Hematopoietic multipotent progenitor cell treated with erythropoietin and hydrocortisone succinate and interleukin-3 and kit ligand, for 17 days (in vitro differentiated cells): ENCODE measurements at regions not wholly inside any gene's neighbourhood (a gene's known extent, or its start where the extent isn't known, plus 50 kb on each side); places are given as distances from the start of the nearest gene placed in this dataset.
"Not testable (repeated sequence)": the region's sequence is repeated elsewhere in the genome, so short reads cannot be mapped to it uniquely, and the experiment has no call there.

ENCODE experiments used
- DNase-seq: peaks from one replicate; pipeline ENCODE4 v3.0.0-alpha.2; 2015; ENCODE audit warnings: low spot score

DNA sequence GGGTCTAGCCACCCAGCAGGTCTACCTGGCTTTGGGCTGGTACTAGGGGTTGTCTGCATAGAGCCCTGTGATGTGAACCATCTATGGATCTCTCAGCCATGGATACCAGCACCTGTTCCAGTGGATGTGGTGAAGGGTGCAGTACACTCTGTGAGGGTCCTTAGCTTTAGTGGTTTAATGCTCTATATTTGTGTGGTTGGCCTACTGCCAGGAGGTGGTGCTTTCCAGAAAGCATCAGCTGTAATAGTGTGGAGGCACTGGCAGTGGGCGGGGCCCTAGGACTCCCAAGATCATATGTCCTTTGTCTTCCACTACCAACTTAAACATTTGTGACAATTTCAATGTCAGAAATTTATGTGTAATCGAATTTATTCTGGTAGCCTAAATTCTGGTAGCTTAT is 1065.1 kb downstream of the RPIA start:
- not testable (repeated sequence) for DNase-seq

DNA sequence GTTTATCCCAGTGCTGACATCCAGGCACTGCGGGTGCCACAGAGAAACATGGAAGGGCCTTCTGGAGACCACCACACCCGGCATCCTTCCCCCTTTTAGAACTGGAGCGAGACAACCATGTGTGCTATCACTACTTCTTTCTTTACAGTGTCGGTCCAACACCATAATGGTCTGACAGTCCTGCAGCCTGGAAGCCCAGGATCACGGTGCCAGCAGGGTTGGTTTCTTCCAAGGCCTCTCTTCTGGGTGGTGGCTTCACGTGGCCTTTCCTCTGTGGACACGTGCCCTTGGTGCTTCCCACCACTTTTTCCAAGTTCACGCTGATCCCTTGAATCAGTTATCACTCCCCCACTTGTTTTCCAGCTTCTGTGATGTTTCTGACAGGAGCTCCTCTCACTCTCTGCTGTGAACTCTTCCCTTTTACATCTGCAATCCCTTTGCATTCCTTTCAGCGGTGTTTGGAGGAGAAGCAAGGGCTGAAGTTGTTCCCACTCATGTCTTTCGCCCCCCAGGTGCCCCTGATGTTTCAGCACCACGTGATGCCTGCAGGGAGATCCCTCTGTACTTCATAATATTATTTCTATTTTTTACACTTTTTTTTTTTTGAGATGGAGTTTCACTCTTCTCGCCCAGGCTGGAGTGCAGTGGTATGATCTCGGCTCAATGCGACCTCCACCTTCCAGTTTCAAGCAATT is 1067.0 kb downstream of the RPIA start:
- not testable (repeated sequence) for DNase-seq

DNA sequence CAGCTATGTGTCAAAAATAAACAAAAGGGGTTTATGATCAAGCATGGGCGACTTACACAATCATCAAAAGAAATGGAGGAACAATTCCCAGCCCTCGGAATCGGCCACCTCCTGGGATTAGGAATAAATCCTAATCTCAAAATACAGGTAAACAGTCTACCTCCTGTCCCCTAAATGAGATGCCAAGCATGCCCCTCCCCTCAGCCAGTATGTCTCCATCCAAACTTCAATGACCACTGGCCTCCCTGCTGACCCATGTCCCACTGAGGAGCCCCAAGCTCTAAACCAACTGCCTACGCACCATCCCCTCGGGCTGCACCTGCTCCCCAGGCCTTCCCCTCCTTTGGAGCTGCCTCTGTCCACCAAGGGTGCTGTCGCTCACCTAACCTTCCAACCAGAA is 1069.3 kb downstream of the RPIA start:
- DNase-seq: not testable (repeated sequence)

DNA sequence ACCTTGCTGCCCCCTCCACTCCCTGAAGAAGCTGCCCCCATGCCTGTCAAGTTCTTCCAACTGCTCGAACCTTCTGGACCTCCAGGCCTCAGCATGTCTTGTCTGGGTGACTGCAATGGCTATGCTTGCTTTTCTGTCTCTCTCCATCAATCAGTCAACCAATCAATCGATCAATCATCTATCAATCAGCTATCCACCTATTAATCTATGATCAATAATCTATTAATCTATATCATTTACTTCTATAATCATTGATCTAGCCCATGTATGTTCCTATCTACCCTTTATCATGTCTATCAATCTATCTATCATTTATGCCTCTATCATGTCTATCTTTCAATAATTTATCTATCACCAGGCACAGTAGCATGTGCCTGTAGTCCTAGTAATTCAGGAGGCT is 1069.7 kb downstream of the RPIA start:
- DNase-seq: not testable (repeated sequence)

DNA sequence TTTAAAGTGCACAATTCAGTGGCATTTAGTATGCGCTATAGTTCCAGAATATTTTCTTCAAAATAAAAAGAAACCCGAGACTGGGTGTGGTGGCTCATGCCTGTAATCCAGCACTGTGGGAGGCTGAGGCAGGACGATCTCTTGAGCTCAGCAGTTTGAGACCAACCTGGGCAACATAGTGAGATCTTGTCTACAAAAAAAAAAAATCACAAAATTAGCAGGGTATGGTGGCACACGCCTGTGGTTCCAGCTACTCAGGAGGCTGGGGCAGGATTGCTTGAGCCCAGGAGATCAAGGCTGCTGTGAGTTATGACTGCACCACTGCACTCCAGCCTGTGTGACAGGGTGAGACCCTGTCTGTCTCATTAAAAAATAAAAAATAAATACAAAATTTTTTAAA is 1070.4 kb downstream of the RPIA start:
- not testable (repeated sequence) for DNase-seq

DNA sequence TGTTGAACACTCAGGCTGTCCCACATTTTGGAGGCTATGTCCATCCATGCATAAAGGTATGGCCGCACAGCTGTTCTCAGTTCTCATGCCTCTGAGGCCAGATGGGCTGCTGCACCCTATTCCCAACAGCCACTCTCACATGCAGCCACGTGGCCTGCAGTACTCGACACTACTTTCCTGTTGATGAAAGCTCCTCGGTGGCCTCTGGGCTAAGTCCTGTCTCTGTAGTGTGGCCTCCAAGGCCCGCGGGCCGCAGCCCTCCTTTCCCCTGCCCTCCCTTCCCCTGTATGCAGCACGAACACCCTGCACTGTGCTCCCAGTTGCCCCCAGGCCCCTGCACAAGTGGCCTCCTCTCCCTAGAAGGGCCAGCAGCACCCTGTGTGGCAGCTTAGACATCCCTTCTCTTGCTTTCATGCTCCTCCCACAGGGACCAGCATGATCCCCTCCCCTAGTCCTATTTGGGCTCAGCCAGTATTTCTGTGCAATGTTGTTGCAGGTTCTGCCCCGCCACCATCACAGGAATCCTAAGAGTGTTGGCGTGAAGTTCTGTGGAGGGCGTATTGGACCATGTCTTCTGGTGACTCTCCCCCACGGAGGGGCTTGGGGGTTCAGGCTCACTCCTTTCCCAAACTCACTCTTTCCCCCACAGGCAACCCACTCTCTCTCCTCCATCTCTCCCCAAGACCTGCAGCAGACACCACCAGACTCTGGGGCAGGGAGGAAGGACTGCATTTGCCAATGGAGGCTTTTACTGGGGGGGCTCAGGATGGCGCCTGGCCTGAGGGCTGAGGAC is 1071.2 kb downstream of the RPIA start:
- DNase-seq: not testable (repeated sequence)

DNA sequence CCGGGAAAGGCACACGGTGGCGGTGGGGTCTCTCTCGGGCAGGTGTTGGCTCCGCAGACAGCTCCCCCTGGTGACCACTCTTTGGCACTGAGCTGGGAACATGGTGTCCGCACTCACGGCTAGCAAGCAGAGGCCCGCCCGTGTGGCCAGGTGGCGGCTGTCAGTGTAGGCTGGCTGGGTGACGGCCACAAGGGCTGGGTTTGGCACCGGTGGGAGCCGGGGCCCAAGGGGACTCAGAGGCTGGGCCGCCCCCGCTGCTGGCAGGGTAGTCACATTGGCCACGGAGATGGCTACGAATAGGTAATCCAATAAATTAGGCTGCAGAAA is 1071.7 kb downstream of the RPIA start:
- DNase-seq: no peak

DNA sequence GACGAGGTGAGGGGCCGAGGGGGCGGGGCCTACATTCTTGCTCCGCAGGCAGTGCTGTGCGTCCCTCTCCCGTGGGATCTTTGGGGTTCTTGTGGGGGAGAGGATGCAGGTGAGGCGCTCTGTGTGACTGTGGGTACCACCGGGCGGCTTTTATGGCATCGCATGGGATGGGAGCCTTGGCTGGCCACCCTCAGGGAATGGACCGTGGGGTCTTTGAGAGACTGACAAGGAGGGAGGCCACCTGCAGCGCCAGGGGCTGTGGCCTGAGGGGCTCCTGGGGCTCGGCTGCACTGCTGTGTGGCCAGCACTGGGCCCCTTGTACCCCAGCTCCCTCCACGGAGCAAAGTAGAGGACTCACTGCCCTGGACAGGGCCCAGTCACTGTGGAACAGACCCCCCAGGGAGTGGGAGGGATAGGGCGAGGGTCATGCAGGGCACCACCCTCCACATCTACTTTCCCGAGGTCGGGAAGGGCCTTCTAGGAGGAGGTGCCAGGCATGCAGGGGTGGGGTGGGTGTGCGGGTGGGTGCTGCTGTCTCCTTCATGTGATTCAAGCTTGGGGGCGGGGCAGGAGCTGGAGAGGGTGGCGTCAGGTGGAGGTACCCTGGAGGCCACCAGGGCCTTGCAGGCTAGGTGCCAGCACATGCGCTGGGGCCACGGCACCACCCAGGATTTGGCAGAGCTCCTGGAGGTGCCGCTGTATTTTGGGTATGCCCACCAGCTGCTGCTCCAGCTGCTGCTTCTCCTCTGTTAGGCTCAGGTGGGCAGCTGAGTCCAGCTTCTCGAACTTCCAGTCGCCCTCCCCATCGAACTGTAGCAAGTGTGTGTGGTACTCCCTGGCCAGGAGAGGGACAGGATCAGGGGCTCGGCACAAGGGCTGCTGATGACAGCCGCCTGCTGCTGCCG is 1072.4 kb downstream of the RPIA start:
- no peak for DNase-seq

DNA sequence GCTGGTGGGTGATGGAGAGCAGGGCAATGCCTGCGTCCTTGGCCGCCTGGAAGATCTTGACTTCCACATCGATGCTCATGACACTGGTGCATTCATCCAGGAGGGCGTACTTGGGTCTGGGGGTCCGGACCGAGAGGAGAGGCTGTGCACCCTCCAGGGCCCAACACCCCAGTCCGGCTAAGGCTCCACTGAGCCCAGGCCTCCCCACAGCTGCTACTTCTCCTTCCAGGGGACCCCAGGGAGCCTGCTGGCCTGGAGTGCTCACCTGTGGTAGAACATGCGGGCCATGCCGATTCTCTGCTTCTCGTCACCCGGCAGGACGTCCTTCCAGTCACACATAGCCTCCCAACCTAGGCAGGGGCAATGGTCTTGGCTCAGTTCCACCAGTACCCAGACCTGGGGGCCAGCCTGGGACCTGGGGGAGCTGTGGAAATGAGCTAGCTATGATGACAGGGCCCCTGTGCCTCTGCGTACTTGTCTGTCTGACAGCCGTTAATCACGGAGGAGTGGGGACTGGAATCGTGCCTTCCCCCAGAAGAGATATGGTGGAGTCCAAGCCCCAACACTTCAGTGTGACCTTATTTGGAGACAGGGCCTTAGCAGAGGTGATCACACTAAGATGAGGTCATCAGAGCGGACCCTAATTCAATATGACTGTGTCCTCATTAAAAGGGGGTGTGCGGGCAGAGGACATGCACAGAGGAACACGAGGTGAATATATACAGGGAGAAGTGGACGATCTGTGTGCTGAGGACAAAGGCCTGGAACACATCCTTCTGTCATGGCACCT is 1073.3 kb downstream of the RPIA start:
- not testable (repeated sequence) for DNase-seq

DNA sequence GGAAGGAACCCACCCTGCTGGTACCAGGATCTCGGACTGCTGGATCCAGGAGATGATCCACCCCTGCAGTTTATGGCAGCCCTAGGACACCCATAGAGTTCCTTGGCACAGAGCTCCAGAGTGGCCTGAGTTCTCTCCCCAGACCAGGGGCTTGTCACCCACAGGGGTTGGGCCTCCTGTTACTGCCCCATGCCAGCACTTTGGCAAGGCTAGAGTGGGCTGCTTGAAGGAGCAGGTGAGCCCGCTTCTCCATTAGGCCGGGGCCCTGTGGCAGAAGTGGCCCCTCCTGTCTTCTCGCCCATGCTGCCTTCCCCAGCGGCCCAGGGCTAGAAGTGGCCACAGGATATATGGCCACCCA is 1073.9 kb downstream of the RPIA start:
- DNase-seq: not testable (repeated sequence)

DNA sequence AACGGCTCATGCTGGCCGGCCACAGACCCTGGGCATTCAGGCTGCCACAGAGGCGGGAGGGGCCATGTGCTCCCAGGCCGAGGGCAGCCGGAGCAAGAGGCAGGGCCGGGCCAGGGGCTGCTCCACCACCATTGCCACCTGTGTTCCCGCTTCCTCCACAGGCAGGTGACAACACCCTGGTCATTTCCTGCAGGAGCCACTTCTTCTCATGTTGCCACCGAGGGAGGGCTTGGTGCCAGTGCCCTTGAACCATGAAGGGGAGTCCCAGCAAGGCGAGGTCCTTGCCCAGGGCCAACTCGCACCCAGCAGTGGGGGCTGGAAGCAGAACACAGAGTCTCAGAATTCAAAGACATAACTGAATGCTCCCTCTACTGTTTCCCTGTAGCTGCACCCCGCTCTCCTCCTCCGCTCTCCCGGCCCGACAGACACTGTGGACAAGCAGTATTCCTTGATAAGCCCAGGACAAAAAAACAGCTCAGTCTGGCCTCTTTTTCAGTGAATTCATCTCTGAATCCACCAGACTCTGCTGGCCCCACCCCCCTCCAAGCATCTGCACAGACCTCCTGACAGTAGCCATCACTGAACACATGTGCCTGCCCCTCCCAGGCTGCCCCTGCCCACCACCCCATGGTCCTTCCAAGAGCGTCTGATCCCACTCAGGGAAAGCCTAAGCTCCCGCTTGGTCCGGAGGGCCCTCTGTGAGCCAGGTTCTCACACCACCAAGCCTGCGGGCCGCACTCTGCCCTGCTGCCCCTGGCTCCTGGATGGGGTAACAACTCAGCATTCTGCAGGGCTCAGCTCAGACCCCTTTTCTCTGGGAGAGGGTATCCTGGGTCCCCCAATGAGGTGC is 1074.9 kb downstream of the RPIA start:
- not testable (repeated sequence) for DNase-seq

DNA sequence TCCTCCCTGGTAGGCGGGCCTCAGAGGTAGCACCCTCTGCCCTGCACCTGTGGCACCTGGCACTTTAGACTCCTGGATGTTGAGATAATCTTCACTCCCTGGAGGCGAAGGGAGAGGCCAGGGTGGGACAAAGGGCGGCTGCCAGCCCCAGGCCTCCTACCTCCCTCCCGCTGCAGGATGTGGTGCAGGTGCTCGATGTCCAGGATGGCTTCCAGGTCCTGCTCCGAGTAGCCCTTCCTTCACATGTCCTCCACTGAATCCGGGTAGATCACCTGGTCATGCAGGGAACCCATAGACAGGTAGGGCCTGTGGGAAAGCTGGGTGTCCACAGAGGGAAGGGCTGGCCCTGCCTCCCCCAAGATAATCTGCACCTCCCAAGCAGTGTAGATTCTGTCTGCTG is 1075.6 kb downstream of the RPIA start:
- DNase-seq: not testable (repeated sequence)

DNA sequence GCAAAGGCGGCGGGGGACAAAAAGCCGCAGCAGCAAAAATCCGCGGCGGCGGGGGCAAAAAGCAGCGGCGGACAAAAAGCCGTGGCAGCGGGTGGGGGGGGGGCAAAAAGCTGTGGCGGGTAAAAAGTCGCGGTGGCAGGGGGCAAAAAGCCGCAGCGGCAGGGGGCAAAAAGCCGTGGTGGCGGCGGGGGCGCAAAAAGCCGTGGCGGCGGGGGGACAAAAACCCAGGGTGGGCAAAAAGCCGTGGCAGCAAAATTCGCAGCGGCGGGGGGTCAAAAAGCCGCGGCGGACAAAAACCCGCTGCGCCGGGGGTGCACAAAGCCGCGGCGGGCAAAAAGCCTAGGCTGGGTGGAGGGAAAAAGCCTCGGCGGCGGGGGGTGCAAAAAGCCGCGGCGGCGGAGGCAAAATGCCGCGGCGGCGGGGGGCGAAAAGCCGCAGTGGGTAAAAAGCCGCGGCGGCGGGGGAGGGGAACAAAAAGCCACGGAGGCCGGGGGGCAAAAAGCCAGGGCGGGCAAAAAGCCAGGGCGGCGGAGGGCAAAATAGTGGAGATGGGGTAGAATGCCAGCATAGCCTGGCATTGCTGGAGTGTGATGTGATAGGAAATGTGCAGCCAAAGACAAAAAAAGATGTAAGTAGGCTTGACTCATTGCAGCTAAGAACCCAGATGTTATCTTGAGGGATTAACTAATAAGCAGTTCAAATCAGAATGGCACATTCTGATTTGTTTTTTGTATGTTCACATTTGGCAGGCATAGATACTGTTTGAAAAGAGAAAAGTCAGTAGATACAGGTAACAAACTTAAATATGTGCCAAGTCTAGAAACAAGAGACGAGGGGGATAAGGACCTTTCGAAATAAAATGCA is 1076.3 kb downstream of the RPIA start:
- no peak for DNase-seq

DNA sequence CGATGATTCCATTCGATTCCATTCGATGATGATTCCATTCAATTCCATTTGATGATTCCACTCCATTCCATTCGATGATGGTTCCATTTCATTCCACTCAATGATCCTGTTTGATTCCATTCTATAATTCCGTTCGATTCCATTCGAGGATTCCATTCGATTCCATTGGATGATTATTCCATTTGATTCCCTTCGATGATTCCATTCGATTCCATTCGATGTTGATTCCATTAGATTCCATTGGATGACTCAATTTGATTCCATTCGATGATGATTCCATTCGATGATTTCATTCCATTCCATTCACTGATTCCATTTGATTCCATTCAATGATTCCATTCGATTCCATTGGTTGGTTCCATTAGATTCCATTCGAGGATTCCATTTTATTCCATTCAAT is 1084.4 kb downstream of the RPIA start:
- DNase-seq: no peak

DNA sequence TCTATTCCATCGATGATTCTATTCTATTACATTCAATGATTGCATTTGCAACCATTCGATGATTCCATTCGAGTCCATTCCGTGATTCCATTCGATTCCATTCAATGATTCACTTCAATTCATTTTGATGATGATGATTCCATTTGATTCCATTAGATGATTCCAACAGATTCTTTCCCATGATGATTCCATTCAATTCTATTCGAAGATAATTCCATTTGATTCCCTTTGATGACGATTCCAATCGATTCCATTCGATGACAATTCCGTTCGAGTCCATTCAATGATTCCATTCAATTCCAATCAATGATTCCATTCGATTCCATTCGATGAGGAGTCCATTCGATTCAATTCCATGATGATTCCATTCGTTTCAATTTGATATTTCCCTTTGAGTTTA is 1088.8 kb downstream of the RPIA start:
- peak; percentile 8 for DNase-seq

DNA sequence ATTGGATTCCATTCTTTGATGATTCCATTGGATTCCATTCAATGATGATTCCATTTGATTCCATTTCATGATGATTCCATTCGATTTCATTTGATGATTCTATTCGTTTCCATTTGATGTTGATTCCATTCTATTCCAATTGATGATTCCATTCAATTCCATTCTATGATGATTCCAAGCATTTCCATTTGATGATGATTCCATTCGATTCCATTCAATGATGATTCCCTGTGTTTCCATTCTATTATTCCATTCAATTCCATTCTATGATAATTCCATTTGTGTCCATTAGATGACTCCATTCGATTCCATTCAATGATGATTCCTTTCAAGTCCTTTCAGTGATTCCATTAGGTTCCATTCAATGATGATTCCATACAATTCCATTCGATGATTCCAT is 1090.5 kb downstream of the RPIA start:
- no peak for DNase-seq

DNA sequence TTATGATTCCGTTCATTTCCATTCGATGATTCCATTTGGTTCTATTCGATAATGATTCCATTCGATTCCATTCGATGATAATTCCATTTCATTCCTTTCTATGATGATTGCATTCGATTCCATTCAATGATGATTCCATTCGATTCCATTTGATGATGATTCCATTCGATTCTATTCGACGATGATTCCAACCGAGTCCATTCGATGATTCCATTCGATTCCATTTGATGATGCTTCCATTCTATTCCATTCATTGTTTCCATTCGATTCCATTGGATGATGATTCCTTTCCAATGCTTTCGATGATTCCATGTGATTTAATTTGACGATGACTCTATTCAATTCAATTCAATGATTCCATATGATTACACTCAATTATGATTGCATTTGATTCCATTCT is 1093.5 kb downstream of the RPIA start:
- no peak for DNase-seq

DNA sequence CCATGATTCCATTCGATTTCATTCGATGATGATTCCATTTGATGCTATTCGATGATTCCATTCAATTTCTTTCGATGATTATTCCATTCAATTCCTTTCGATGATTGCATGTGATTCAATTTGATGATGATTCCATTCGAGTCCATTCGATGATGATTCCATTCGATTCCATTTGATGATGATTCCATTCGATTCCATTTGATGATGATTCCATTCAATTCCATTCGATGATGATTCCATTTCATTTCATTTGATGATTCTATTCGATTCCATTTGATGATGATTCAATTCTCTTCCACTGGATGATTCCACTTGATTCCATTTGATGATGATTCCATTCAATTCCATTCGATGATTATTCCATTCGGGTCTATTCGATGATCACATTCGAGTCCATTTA is 1094.1 kb downstream of the RPIA start:
- DNase-seq: not testable (repeated sequence)

DNA sequence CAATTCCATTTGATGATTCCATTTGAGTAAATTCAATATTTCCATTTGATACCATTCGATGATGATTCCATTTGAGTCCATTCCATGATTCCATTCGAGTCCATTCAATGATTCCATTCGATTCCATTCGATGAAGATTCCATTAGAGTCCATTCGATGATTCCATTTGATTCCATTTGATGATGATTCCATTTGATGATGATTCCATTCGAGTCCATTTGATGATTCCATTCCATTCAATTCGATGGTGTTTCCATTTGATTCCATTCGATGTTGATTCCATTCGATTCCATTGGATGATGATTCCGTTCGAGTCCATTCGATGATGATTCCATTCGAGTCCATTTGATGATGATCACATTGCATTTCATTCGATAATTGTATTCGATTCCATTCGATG is 1095.2 kb downstream of the RPIA start:
- not testable (repeated sequence) for DNase-seq

DNA sequence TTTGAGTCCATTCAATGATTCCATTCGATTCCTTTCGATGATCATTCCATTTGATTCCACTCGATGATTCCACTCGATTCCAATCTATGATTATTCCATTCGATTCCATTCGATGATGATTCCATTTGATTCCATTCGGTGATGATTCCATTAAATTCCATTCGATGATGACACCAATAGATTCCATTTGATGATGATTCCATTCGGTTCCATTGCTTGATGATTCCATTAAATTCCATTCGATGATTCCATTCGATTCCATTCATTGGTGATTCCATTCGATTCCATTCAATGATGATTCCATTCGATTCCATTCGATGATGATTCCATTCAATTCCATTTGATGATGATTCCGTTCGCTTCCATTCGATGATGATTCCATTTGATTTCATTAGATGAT is 1104.1 kb downstream of the RPIA start:
- not testable (repeated sequence) for DNase-seq
